Retinal pigment epithelial cell (primary cell): ENCODE measurements at regions not wholly inside any gene's neighbourhood (a gene's known extent, or its start where the extent isn't known, plus 50 kb on each side); places are given as distances from the start of the nearest gene placed in this dataset.

Source experiments
- DNase-seq: peaks from one replicate; pipeline ENCODE4 v3.0.0-alpha.2; 2010; ENCODE audit warnings: low read depth
- H3K4me3 ChIP-seq: 2 replicates; pipeline ENCODE4 v1.5.1; 2011; ENCODE audit warnings: mild to moderate bottlenecking, low read length, control low read depth, moderate library complexity
- CTCF ChIP-seq: conservative IDR thresholded peaks from 2 replicates; pipeline ENCODE4 v1.5.1; 2011; ENCODE audit warnings: low read depth, low read length, control low read depth, inconsistent platforms

GRCh38 chr7:124205526-124205925 is 172.7 kb upstream of the TMEM229A start:
- TF ChIP-seq CTCF, result no peak
- H3K4me3 ChIP-seq, result no peak overlapping the region
- DNase-seq, result no peak

GRCh38 chr7:124202546-124202945 is 169.7 kb upstream of the TMEM229A start:
- no peak for TF ChIP-seq CTCF
- no peak for DNase-seq
- H3K4me3 ChIP-seq, result no peak overlapping the region

GRCh38 chr7:124201768-124202349 is 169.0 kb upstream of the TMEM229A start:
- H3K4me3 ChIP-seq, result no peak overlapping the region
- no peak for TF ChIP-seq CTCF
- peak; percentile 17 for DNase-seq

GRCh38 chr7:124196519-124196918 is 163.7 kb upstream of the TMEM229A start:
- no peak overlapping the region for H3K4me3 ChIP-seq
- DNase-seq, result no peak
- no peak for TF ChIP-seq CTCF

- H3K4me3 ChIP-seq, result no peak overlapping the region
- no peak for DNase-seq
- no peak for TF ChIP-seq CTCF
Observed at GRCh38 chr7:124192885-124193284, 160.0 kb upstream of the TMEM229A start.

- DNase-seq, result no peak
- no peak for TF ChIP-seq CTCF
- no peak overlapping the region for H3K4me3 ChIP-seq
Observed at GRCh38 chr7:124191713-124192112, 158.8 kb upstream of the TMEM229A start.

- H3K4me3 ChIP-seq, result no peak overlapping the region
- TF ChIP-seq CTCF, result no peak
- no peak for DNase-seq
Observed at GRCh38 chr7:124191030-124191429, 158.2 kb upstream of the TMEM229A start.
